IPS-20b (cell line): ENCODE measurements at regions not wholly inside any gene's neighbourhood (a gene's known extent, or its start where the extent isn't known, plus 50 kb on each side); places are given as distances from the start of the nearest gene placed in this dataset.
"Not testable (repeated sequence)": the region's sequence is repeated elsewhere in the genome, so short reads cannot be mapped to it uniquely, and the experiment has no call there.

Experiments
- H3K27ac ChIP-seq: one replicate; pipeline ENCODE4 v1.5.1; 2013; ENCODE audit warnings: low read length
- H3K27me3 ChIP-seq: 2 replicates; pipeline ENCODE4 v1.6.1; 2013; ENCODE audit warnings: mild to moderate bottlenecking, low read length, inconsistent platforms; ENCODE audit not compliant: insufficient read depth
- H3K36me3 ChIP-seq: 2 replicates; pipeline ENCODE4 v1.6.1; 2013; ENCODE audit warnings: low read depth, mild to moderate bottlenecking, inconsistent platforms, low read length, moderate library complexity; ENCODE audit not compliant: insufficient read depth
- H3K4me1 ChIP-seq: 2 replicates; pipeline ENCODE4 v1.6.1; 2013; ENCODE audit warnings: mild to moderate bottlenecking, control low read depth, inconsistent platforms, low read length, moderate library complexity; ENCODE audit not compliant: insufficient read depth
- H3K4me3 ChIP-seq: 2 replicates; pipeline ENCODE4 v1.5.1; 2013; ENCODE audit warnings: mild to moderate bottlenecking, low read length, inconsistent platforms
- H3K9ac ChIP-seq: 2 replicates; pipeline ENCODE4 v1.6.1; 2013; ENCODE audit warnings: low read depth, mild to moderate bottlenecking, inconsistent platforms, low read length, moderate library complexity
- H3K9me3 ChIP-seq: 2 replicates; pipeline ENCODE4 v1.6.1; 2013; ENCODE audit warnings: mild to moderate bottlenecking, low read depth, low read length, inconsistent platforms; ENCODE audit not compliant: insufficient read depth

- H3K9ac ChIP-seq = no peak overlapping the region
- peaks cover 4% of the 10 kb centered on the region; the same call in 1 of the 2 replicates for H3K9me3 ChIP-seq
Measured at GRCh38 chr10:80718024-80718423, 180.3 kb downstream of the SH2D4B start.

GRCh38 chr10:80719935-80720334 is 182.2 kb downstream of the SH2D4B start:
- H3K4me3 ChIP-seq = no peak overlapping the region
- H3K4me1 ChIP-seq = no peaks in the 10 kb centered on the region
- no peaks in the 10 kb centered on the region for H3K36me3 ChIP-seq
- no peaks in the 10 kb centered on the region for H3K27me3 ChIP-seq
- H3K9ac ChIP-seq = no peak overlapping the region
- H3K9me3 ChIP-seq = peaks cover 4% of the 10 kb centered on the region; the same call in 1 of the 2 replicates
- no peak overlapping the region for H3K27ac ChIP-seq

More at GRCh38 chr10:80718024-80718423, 180.3 kb downstream of the SH2D4B start:
- Histone ChIP-seq H3K4me3 (no peak overlapping the region), H3K27ac (no peak overlapping the region), H3K36me3 (no peaks in the 10 kb centered on the region), H3K4me1 (no peaks in the 10 kb centered on the region), H3K27me3 (no peaks in the 10 kb centered on the region)

GRCh38 chr10:80720549-80720948 is 182.8 kb downstream of the SH2D4B start:
- Histone ChIP-seq H3K27ac (no peak overlapping the region), H3K36me3 (no peaks in the 10 kb centered on the region), H3K4me3 (no peak overlapping the region), H3K9me3 (peaks cover 4% of the 10 kb centered on the region; the same call in 1 of the 2 replicates), H3K27me3 (no peaks in the 10 kb centered on the region), H3K4me1 (no peaks in the 10 kb centered on the region), H3K9ac (no peak overlapping the region)

GRCh38 chr10:80728354-80728753 is 190.7 kb downstream of the SH2D4B start:
- H3K36me3 ChIP-seq, H3K9ac ChIP-seq, H3K27me3 ChIP-seq: not testable (repeated sequence)

GRCh38 chr10:80729896-80730295 is 192.2 kb downstream of the SH2D4B start:
- no peaks in the 10 kb centered on the region for H3K4me1 ChIP-seq
- H3K27ac ChIP-seq = no peak overlapping the region

More at GRCh38 chr10:80728354-80728753, 190.7 kb downstream of the SH2D4B start:
- H3K9me3 ChIP-seq, H3K4me3 ChIP-seq, H3K4me1 ChIP-seq, H3K27ac ChIP-seq: not testable (repeated sequence)

GRCh38 chr10:80730522-80730921 is 192.8 kb downstream of the SH2D4B start:
- no peaks in the 10 kb centered on the region for H3K9me3 ChIP-seq

More at GRCh38 chr10:80729896-80730295, 192.2 kb downstream of the SH2D4B start:
- Histone ChIP-seq H3K9ac (no peak overlapping the region), H3K27me3 (no peaks in the 10 kb centered on the region), H3K4me3 (no peak overlapping the region), H3K36me3 (no peaks in the 10 kb centered on the region), H3K9me3 (no peaks in the 10 kb centered on the region)

GRCh38 chr10:80734589-80734988 is 196.9 kb downstream of the SH2D4B start:
- Histone ChIP-seq H3K36me3 (no peaks in the 10 kb centered on the region), H3K27me3 (no peaks in the 10 kb centered on the region), H3K27ac (no peak overlapping the region), H3K4me1 (peaks cover 16% of the 10 kb centered on the region; the same call in 1 of the 2 replicates), H3K9me3 (no peaks in the 10 kb centered on the region), H3K4me3 (no peak overlapping the region), H3K9ac (no peak overlapping the region)

More at GRCh38 chr10:80730522-80730921, 192.8 kb downstream of the SH2D4B start:
- Histone ChIP-seq H3K4me1 (no peaks in the 10 kb centered on the region), H3K36me3 (no peaks in the 10 kb centered on the region), H3K27ac (no peak overlapping the region), H3K9ac (no peak overlapping the region), H3K27me3 (no peaks in the 10 kb centered on the region), H3K4me3 (no peak overlapping the region)

- H3K27me3 ChIP-seq = no peaks in the 10 kb centered on the region
- no peak overlapping the region for H3K27ac ChIP-seq
- no peaks in the 10 kb centered on the region for H3K36me3 ChIP-seq
- H3K9ac ChIP-seq = no peak overlapping the region
- H3K4me3 ChIP-seq = no peak overlapping the region
- peaks cover 21% of the 10 kb centered on the region; the same call in 1 of the 2 replicates for H3K4me1 ChIP-seq
- H3K9me3 ChIP-seq = no peaks in the 10 kb centered on the region
Measured at GRCh38 chr10:80737209-80737608, 199.5 kb downstream of the SH2D4B start.

- Histone ChIP-seq H3K9me3 (no peaks in the 10 kb centered on the region), H3K9ac (no peak overlapping the region), H3K27me3 (no peaks in the 10 kb centered on the region), H3K36me3 (no peaks in the 10 kb centered on the region), H3K4me3 (no peak overlapping the region), H3K27ac (no peak overlapping the region), H3K4me1 (peaks cover 21% of the 10 kb centered on the region; the same call in 1 of the 2 replicates)
Measured at GRCh38 chr10:80739328-80739727, 201.6 kb downstream of the SH2D4B start.

- Histone ChIP-seq H3K4me3 (no peak overlapping the region), H3K9me3 (no peaks in the 10 kb centered on the region), H3K9ac (no peak overlapping the region), H3K36me3 (no peaks in the 10 kb centered on the region), H3K4me1 (peaks cover 21% of the 10 kb centered on the region; the same call in 1 of the 2 replicates), H3K27ac (no peak overlapping the region), H3K27me3 (no peaks in the 10 kb centered on the region)
Measured at GRCh38 chr10:80739963-80740715, 202.4 kb downstream of the SH2D4B start.

- no peak overlapping the region for H3K9ac ChIP-seq
- no peaks in the 10 kb centered on the region for H3K27me3 ChIP-seq
- no peaks in the 10 kb centered on the region for H3K36me3 ChIP-seq
- H3K9me3 ChIP-seq = no peaks in the 10 kb centered on the region
- H3K27ac ChIP-seq = no peak overlapping the region
- peaks cover 17% of the 10 kb centered on the region; the same call in 1 of the 2 replicates for H3K4me1 ChIP-seq
- no peak overlapping the region for H3K4me3 ChIP-seq
Measured at GRCh38 chr10:80741278-80741677, 203.6 kb downstream of the SH2D4B start.

GRCh38 chr10:80750268-80750667 is 212.6 kb downstream of the SH2D4B start:
- no peak overlapping the region for H3K4me3 ChIP-seq
- H3K36me3 ChIP-seq = no peaks in the 10 kb centered on the region
- H3K4me1 ChIP-seq = no peaks in the 10 kb centered on the region
- H3K27ac ChIP-seq = no peak overlapping the region
- H3K27me3 ChIP-seq = no peaks in the 10 kb centered on the region
- no peak overlapping the region for H3K9ac ChIP-seq
- no peaks in the 10 kb centered on the region; the same call in 1 of the 2 replicates for H3K9me3 ChIP-seq
